Embryonic facial prominence (tissue), 1 donor: ENCODE measurements at regions not wholly inside any gene's neighbourhood (a gene's known extent, or its start where the extent isn't known, plus 50 kb on each side); places are given as distances from the start of the nearest gene placed in this dataset.

Experiments used
- DNase-seq: peaks from one replicate; pipeline ENCODE4 v3.0.0-alpha.2; 2016; ENCODE audit errors: extremely low spot score

- no peak for DNase-seq
These were observed 217.9 kb upstream of the ZMIZ1 start for GRCh38 chr10:78850644-78851435.

GRCh38 chr10:78851647-78852046 lies 217.1 kb upstream of the ZMIZ1 start:
- no peak for DNase-seq

GRCh38 chr10:78852466-78853240 lies 216.1 kb upstream of the ZMIZ1 start:
- no peak for DNase-seq

GRCh38 chr10:78853864-78854263 lies 214.9 kb upstream of the ZMIZ1 start:
- no peak for DNase-seq

- DNase-seq = no peak
These were observed 212.3 kb upstream of the ZMIZ1 start for GRCh38 chr10:78856421-78856820.

- no peak for DNase-seq
These were observed 211.6 kb upstream of the ZMIZ1 start for GRCh38 chr10:78857193-78857592.

- no peak for DNase-seq
These were observed 209.5 kb upstream of the ZMIZ1 start for GRCh38 chr10:78859266-78859665.

- no peak for DNase-seq
These were observed 209.0 kb upstream of the ZMIZ1 start for GRCh38 chr10:78859769-78860168.

GRCh38 chr10:78860260-78860914 lies 208.4 kb upstream of the ZMIZ1 start:
- DNase-seq = no peak

GRCh38 chr10:78861529-78862327 lies 207.0 kb upstream of the ZMIZ1 start:
- no peak for DNase-seq

GRCh38 chr10:78862328-78862640 lies 206.5 kb upstream of the ZMIZ1 start:
- no peak for DNase-seq

GRCh38 chr10:78863140-78863905 lies 205.4 kb upstream of the ZMIZ1 start:
- no peak for DNase-seq

- no peak for DNase-seq
These were observed 204.9 kb upstream of the ZMIZ1 start for GRCh38 chr10:78863906-78864239.

GRCh38 chr10:78864761-78865537 lies 203.8 kb upstream of the ZMIZ1 start:
- no peak for DNase-seq

GRCh38 chr10:78865538-78865875 lies 203.3 kb upstream of the ZMIZ1 start:
- DNase-seq = no peak

- no peak for DNase-seq
These were observed 202.6 kb upstream of the ZMIZ1 start for GRCh38 chr10:78865931-78866717.

GRCh38 chr10:78866731-78867554 lies 201.8 kb upstream of the ZMIZ1 start:
- no peak for DNase-seq

- DNase-seq = no peak
These were observed 201.2 kb upstream of the ZMIZ1 start for GRCh38 chr10:78867555-78867939.

GRCh38 chr10:78868048-78868447 lies 200.7 kb upstream of the ZMIZ1 start:
- DNase-seq = no peak
